ENCODE measurements at regions not wholly inside any gene's neighbourhood (a gene's known extent, or its start where the extent isn't known, plus 50 kb on each side); places are given as distances from the start of the nearest gene placed in this dataset.

- intact Hi-C loops (cut with micrococcal nuclease; ENCODE audit: unreplicated experiment): no loop called here
- no peaks in the 10 kb centered on the region for H3K9me3 ChIP-seq (ENCODE audit: low read depth, low read length, poor library complexity, severe bottlenecking)
- H3K36me3 ChIP-seq (ENCODE audit: insufficient read depth, low read length, poor library complexity, severe bottlenecking): no peaks in the 10 kb centered on the region
- POLR2A ChIA-PET (ENCODE audit: low non-redundant PET): no interaction called here
- no peak overlapping the region for H3K4me3 ChIP-seq (ENCODE audit: low read depth, low read length, poor library complexity, severe bottlenecking)
- no peak for TF ChIP-seq CTCF (conservative IDR thresholded peaks at IDR 0.05; ENCODE audit: low read depth, low read length)
- no peak for TF ChIP-seq EZH2 (IDR thresholded peaks at IDR 0.05; ENCODE audit: borderline replicate concordance, low read depth, low read length, poor library complexity, severe bottlenecking)
- H3K27ac ChIP-seq (ENCODE audit: low read depth, low read length, poor library complexity, severe bottlenecking): no peak overlapping the region
- H3K4me1 ChIP-seq (ENCODE audit: insufficient read depth, low read length, poor library complexity, severe bottlenecking): no peaks in the 10 kb centered on the region
- no peaks in the 10 kb centered on the region for H3K27me3 ChIP-seq (replicated peaks; ENCODE audit: insufficient read depth, low read depth, low read length, poor library complexity)
- no TSS peak for BruUV-seq (replicated peaks)
- no peak for DNase-seq (ENCODE audit: low spot score)
- CTCF ChIA-PET: no interaction called here
Measured at GRCh38 chr3:72054976-72055375, 270.0 kb upstream of the PROK2 start.

GRCh38 chr3:72052841-72053409 is 268.0 kb upstream of the PROK2 start:
- CTCF ChIA-PET: no interaction called here
- Histone ChIP-seq H3K27ac (ENCODE audit: low read depth, low read length, poor library complexity, severe bottlenecking) (no peak overlapping the region), H3K27me3 (replicated peaks; ENCODE audit: insufficient read depth, low read depth, low read length, poor library complexity) (no peaks in the 10 kb centered on the region), H3K4me1 (ENCODE audit: insufficient read depth, low read length, poor library complexity, severe bottlenecking) (no peaks in the 10 kb centered on the region), H3K9me3 (ENCODE audit: low read depth, low read length, poor library complexity, severe bottlenecking) (no peaks in the 10 kb centered on the region), H3K36me3 (ENCODE audit: insufficient read depth, low read length, poor library complexity, severe bottlenecking) (no peaks in the 10 kb centered on the region), H3K4me3 (ENCODE audit: low read depth, low read length, poor library complexity, severe bottlenecking) (no peak overlapping the region)
- no peak for DNase-seq (ENCODE audit: low spot score)
- no TSS peak for BruUV-seq (replicated peaks)
- TF ChIP-seq EZH2 (IDR thresholded peaks at IDR 0.05; ENCODE audit: borderline replicate concordance, low read depth, low read length, poor library complexity, severe bottlenecking): no peak
- no peak for TF ChIP-seq CTCF (conservative IDR thresholded peaks at IDR 0.05; ENCODE audit: low read depth, low read length)
- POLR2A ChIA-PET (ENCODE audit: low non-redundant PET): no interaction called here
- intact Hi-C loops (cut with micrococcal nuclease; ENCODE audit: unreplicated experiment): no loop called here

- H3K4me1 ChIP-seq (ENCODE audit: insufficient read depth, low read length, poor library complexity, severe bottlenecking): no peaks in the 10 kb centered on the region
- no peak overlapping the region for H3K27ac ChIP-seq (ENCODE audit: low read depth, low read length, poor library complexity, severe bottlenecking)
- H3K27me3 ChIP-seq (replicated peaks; ENCODE audit: insufficient read depth, low read depth, low read length, poor library complexity): no peaks in the 10 kb centered on the region
- TF ChIP-seq CTCF (conservative IDR thresholded peaks at IDR 0.05; ENCODE audit: low read depth, low read length) (no peak), EZH2 (IDR thresholded peaks at IDR 0.05; ENCODE audit: borderline replicate concordance, low read depth, low read length, poor library complexity, severe bottlenecking) (no peak)
- intact Hi-C loops (cut with micrococcal nuclease; ENCODE audit: unreplicated experiment): no loop called here
- POLR2A ChIA-PET (ENCODE audit: low non-redundant PET): no interaction called here
- H3K9me3 ChIP-seq (ENCODE audit: low read depth, low read length, poor library complexity, severe bottlenecking): no peaks in the 10 kb centered on the region
- H3K4me3 ChIP-seq (ENCODE audit: low read depth, low read length, poor library complexity, severe bottlenecking): no peak overlapping the region
- BruUV-seq (replicated peaks): no TSS peak
- no peaks in the 10 kb centered on the region for H3K36me3 ChIP-seq (ENCODE audit: insufficient read depth, low read length, poor library complexity, severe bottlenecking)
- CTCF ChIA-PET: no interaction called here
- DNase-seq (ENCODE audit: low spot score): no peak
Measured at GRCh38 chr3:72050771-72051170, 265.8 kb upstream of the PROK2 start.
